H9 (cell line): ENCODE measurements at regions not wholly inside any gene's neighbourhood (a gene's known extent, or its start where the extent isn't known, plus 50 kb on each side); places are given as distances from the start of the nearest gene placed in this dataset.

Experiments
- DNase-seq: peaks from one replicate; pipeline ENCODE4 v3.0.0-alpha.2; 2017
- H2AFZ ChIP-seq: one replicate; pipeline ENCODE4 v1.6.1; 2013; ENCODE audit warnings: mild to moderate bottlenecking, low read length, control low read depth, moderate library complexity
- H2AK5ac ChIP-seq: 2 replicates; pipeline ENCODE4 v1.6.1; 2013; ENCODE audit warnings: low read length, control low read depth, mixed read lengths; ENCODE audit not compliant: insufficient read length
- H2BK120ac ChIP-seq: one replicate; pipeline ENCODE4 v1.6.1; 2013; ENCODE audit warnings: low read depth, mild to moderate bottlenecking, low read length, control low read depth, inconsistent platforms; ENCODE audit not compliant: poor library complexity, severe bottlenecking
- H2BK12ac ChIP-seq: 2 replicates; pipeline ENCODE4 v1.6.1; 2013; ENCODE audit warnings: low read length, control low read depth, mixed read lengths, low read depth; ENCODE audit not compliant: insufficient read length
- H2BK15ac ChIP-seq: 2 replicates; pipeline ENCODE4 v1.6.1; 2013; ENCODE audit warnings: low read depth, low read length, control low read depth
- H2BK20ac ChIP-seq: one replicate; pipeline ENCODE4 v1.6.1; 2013; ENCODE audit warnings: low read depth, mild to moderate bottlenecking, low read length, control low read depth, inconsistent platforms; ENCODE audit not compliant: poor library complexity, severe bottlenecking
- H2BK5ac ChIP-seq: 2 replicates; pipeline ENCODE4 v1.6.1; 2013; ENCODE audit warnings: low read length, control low read depth, mixed read lengths; ENCODE audit not compliant: insufficient read length
- H3K14ac ChIP-seq: 2 replicates; pipeline ENCODE4 v1.6.1; 2013; ENCODE audit warnings: low read length, control low read depth; ENCODE audit not compliant: insufficient read depth
- H3K18ac ChIP-seq: 2 replicates; pipeline ENCODE4 v1.6.1; 2013; ENCODE audit warnings: low read depth, mild to moderate bottlenecking, mixed read lengths, low read length, control low read depth; ENCODE audit not compliant: insufficient read length
- H3K23ac ChIP-seq: 2 replicates; pipeline ENCODE4 v1.6.1; 2013; ENCODE audit warnings: low read length, control low read depth, mixed read lengths, low read depth; ENCODE audit not compliant: insufficient read length
- H3K23me2 ChIP-seq: 2 replicates; pipeline ENCODE4 v1.6.1; 2013; ENCODE audit warnings: low read depth, mild to moderate bottlenecking, mixed read lengths, low read length, control low read depth; ENCODE audit not compliant: insufficient read length, poor library complexity, severe bottlenecking
- H3K27ac ChIP-seq: 2 replicates; pipeline ENCODE4 v1.5.1; 2013; ENCODE audit warnings: low read length, control low read depth, mixed read lengths, low read depth; ENCODE audit not compliant: insufficient read length
- H3K27me3 ChIP-seq: 2 replicates; pipeline ENCODE4 v1.6.1; 2013; ENCODE audit warnings: low read length, control low read depth, inconsistent platforms; ENCODE audit not compliant: insufficient read depth
- H3K4ac ChIP-seq: 2 replicates; pipeline ENCODE4 v1.6.1; 2013; ENCODE audit warnings: low read depth, mild to moderate bottlenecking, control low read depth, inconsistent platforms, low read length, moderate library complexity
- H3K4me1 ChIP-seq: 2 replicates; pipeline ENCODE4 v1.6.1; 2013; ENCODE audit warnings: low read length, control low read depth, inconsistent platforms; ENCODE audit not compliant: insufficient read depth
- H3K4me2 ChIP-seq: 2 replicates; pipeline ENCODE4 v1.6.1; 2013; ENCODE audit warnings: low read length, control low read depth, mixed read lengths; ENCODE audit not compliant: insufficient read length, insufficient read depth
- H3K56ac ChIP-seq: 2 replicates; pipeline ENCODE4 v1.6.1; 2013; ENCODE audit warnings: low read depth, mild to moderate bottlenecking, mixed read lengths, low read length, control low read depth; ENCODE audit not compliant: insufficient read length
- H3K79me1 ChIP-seq: 2 replicates; pipeline ENCODE4 v1.6.1; 2013; ENCODE audit warnings: low read depth, mild to moderate bottlenecking, moderate library complexity, low read length, control low read depth, inconsistent platforms; ENCODE audit not compliant: insufficient read depth, poor library complexity, severe bottlenecking
- H3K79me2 ChIP-seq: 2 replicates; pipeline ENCODE4 v1.6.1; 2013; ENCODE audit warnings: low read length, control low read depth, inconsistent platforms; ENCODE audit not compliant: insufficient read depth
- H3K9ac ChIP-seq: 2 replicates; pipeline ENCODE4 v1.6.1; 2013; ENCODE audit warnings: low read length, control low read depth, mixed read lengths; ENCODE audit not compliant: insufficient read length; ENCODE audit errors: extremely low read depth
- H3K9me3 ChIP-seq: one replicate; pipeline ENCODE4 v1.6.1; 2013; ENCODE audit warnings: low read depth, low read length, inconsistent platforms; ENCODE audit not compliant: control insufficient read depth
- H3T11ph ChIP-seq: one replicate; pipeline ENCODE4 v1.6.1; 2013; ENCODE audit warnings: mild to moderate bottlenecking, low read length, control low read depth, inconsistent platforms
- H4K20me1 ChIP-seq: one replicate; pipeline ENCODE4 v1.6.1; 2013; ENCODE audit not compliant: control insufficient read depth, insufficient read length, insufficient read depth
- H4K5ac ChIP-seq: 2 replicates; pipeline ENCODE4 v1.6.1; 2013; ENCODE audit warnings: low read depth, mild to moderate bottlenecking, mixed read lengths, low read length, control low read depth; ENCODE audit not compliant: insufficient read length
- H4K8ac ChIP-seq: replicated peaks from 2 replicates; pipeline ENCODE4 v1.6.1; 2013; ENCODE audit warnings: low read length, control low read depth, mixed read lengths, low read depth; ENCODE audit not compliant: insufficient read length
- H4K91ac ChIP-seq: 2 replicates; pipeline ENCODE4 v1.6.1; 2013; ENCODE audit warnings: low read depth, mild to moderate bottlenecking, moderate library complexity, mixed read lengths, low read length, control low read depth; ENCODE audit not compliant: insufficient read length
- H3K27ac Mint-ChIP-seq, 3 experiments: 2 replicates in 2 of 3; 3 replicates in 1 of 3; pipeline ENCODE4 v1.8.0; 2020 to 2021; ENCODE audit warnings: mixed read lengths in 3 of 3, mild to moderate bottlenecking in 1 of 3, moderate library complexity in 1 of 3
- H3K27me3 Mint-ChIP-seq: 2 replicates; pipeline ENCODE4 v1.8.0; 2021; ENCODE audit warnings: low read depth, mild to moderate bottlenecking, moderate library complexity, mixed read lengths
- H3K36me3 Mint-ChIP-seq, 3 experiments: 2 replicates in 2 of 3; 3 replicates in 1 of 3; pipeline ENCODE4 v1.8.0; 2020 to 2021; ENCODE audit warnings: low read depth in 3 of 3, mixed read lengths in 3 of 3; ENCODE audit not compliant: insufficient read depth in 1 of 3
- H3K4me1 Mint-ChIP-seq, 2 experiments: 2 replicates each; pipeline ENCODE4 v1.8.0; 2020; ENCODE audit warnings: mixed read lengths in 2 of 2
- H3K4me3 Mint-ChIP-seq, 2 experiments: 2 replicates in 1 of 2; 3 replicates in 1 of 2; pipeline ENCODE4 v1.8.0; 2020 to 2021; ENCODE audit warnings: mild to moderate bottlenecking in 2 of 2, mixed read lengths in 2 of 2, moderate library complexity in 1 of 2
- H3K9me3 Mint-ChIP-seq, 2 experiments: 2 replicates in 1 of 2; 3 replicates in 1 of 2; pipeline ENCODE4 v1.8.0; 2020; ENCODE audit warnings: mild to moderate bottlenecking in 2 of 2, mixed read lengths in 2 of 2, moderate library complexity in 1 of 2
- CTCF ChIP-seq: fragments of 200-600 bp; sonication (generic); conservative IDR thresholded peaks from 3 replicates; pipeline ENCODE4 v1.8.0; 2021; ENCODE audit warnings: antibody characterized with exemption, mild to moderate bottlenecking
- WGBS: extraction: QIAGEN DNeasy Blood & Tissue Kit; methylation state at CpG from one replicate; pipeline ENCODE4 v1.1.7; 2013; ENCODE audit warnings: missing lambda C conversion rate, low lambda C conversion rate, mixed read lengths; ENCODE audit not compliant: insufficient read length; ENCODE audit errors: extremely low coverage; 5-methylcytosine and 5-hydroxymethylcytosine counted together

- no peak for DNase-seq
- no peak overlapping the region for H3K4me2 ChIP-seq
These were observed 84.3 kb downstream of the SPRY1 start for GRCh38 chr4:123480706-123481418.

More at GRCh38 chr4:123480706-123481418, 84.3 kb downstream of the SPRY1 start:
- Histone ChIP-seq H2BK12ac (no peak overlapping the region), H3K79me2 (no peaks in the 10 kb centered on the region), H3K9me3 (no peaks in the 10 kb centered on the region), H3K4ac (no peak overlapping the region), H4K91ac (no peak overlapping the region), H3T11ph (no peak overlapping the region), H3K18ac (no peak overlapping the region), H3K56ac (no peak overlapping the region), H2BK20ac (no peak overlapping the region), H4K8ac (no peak overlapping the region), H2AK5ac (no peak overlapping the region), H3K23me2 (no peaks in the 10 kb centered on the region), H2BK5ac (no peak overlapping the region), H2BK15ac (no peak overlapping the region), H3K27ac (no peak overlapping the region), H3K14ac (no peak overlapping the region), H3K4me1 (peaks cover 3% of the 10 kb centered on the region; the same call in 1 of the 2 replicates), H3K23ac (no peak overlapping the region), H4K20me1 (no peaks in the 10 kb centered on the region), H2AFZ (no peak overlapping the region), H2BK120ac (no peak overlapping the region), H3K27me3 (no peaks in the 10 kb centered on the region), H4K5ac (no peak overlapping the region), H3K79me1 (no peaks in the 10 kb centered on the region), H3K9ac (no peak overlapping the region)
- WGBS = no CpG with 5 or more reads among the region's 7 CpGs
- H3K4me1 Mint-ChIP-seq = peaks cover 13 to 17% of the 10 kb centered on the region in 2 experiments
- no peaks in the 10 kb centered on the region for H3K27me3 Mint-ChIP-seq
- H3K9me3 Mint-ChIP-seq = no peaks in the 10 kb centered on the region
- no peak overlapping the region for H3K27ac Mint-ChIP-seq
- TF ChIP-seq CTCF = no peak
- no peaks in the 10 kb centered on the region for H3K36me3 Mint-ChIP-seq
- no peak overlapping the region for H3K4me3 Mint-ChIP-seq
